ENCODE measurements at regions not wholly inside any gene's neighbourhood (a gene's known extent, or its start where the extent isn't known, plus 50 kb on each side); places are given as distances from the start of the nearest gene placed in this dataset.

DNA sequence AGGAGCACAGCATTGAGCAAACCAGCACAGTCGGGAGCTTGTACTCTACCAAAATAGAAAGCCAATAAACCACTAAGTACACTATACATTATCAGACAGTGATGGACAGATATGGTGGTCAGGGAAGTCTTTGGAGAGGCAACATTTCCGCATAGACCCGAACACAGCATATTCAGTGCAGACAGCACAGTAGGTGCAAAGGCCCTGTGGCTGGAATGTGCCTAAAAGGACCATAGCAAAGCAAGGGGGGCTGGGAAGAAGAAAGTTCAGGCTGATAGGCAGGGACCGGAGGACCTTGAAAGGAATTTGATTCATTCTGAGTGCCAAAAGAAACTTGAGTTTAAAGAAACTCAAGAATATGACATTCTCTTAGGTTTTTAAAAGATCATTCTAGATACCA is 92.0 kb upstream of the GALNT2 start:
- no peak overlapping the region for H3K4me3 ChIP-seq (ENCODE audit: low read depth, low read length)
- TF ChIP-seq ZNF76 (tag by site-specific recombination; IDR thresholded peaks at IDR 0.05; ENCODE audit: borderline replicate concordance, low read depth) (no peak), HOXC10 (CRISPR knock-in tag; IDR thresholded peaks at IDR 0.05) (no peak), ZNF19 (tag by site-specific recombination; IDR thresholded peaks at IDR 0.05; ENCODE audit: low read depth) (no peak), ZNF830 (tag by site-specific recombination; IDR thresholded peaks at IDR 0.05; ENCODE audit: low read depth) (no peak), ZNF350 (tag by site-specific recombination; IDR thresholded peaks at IDR 0.05) (no peak), ZNF623 (tag by site-specific recombination; IDR thresholded peaks at IDR 0.05) (peak; percentile 72)
- TF ChIP-seq, protein P1, sequence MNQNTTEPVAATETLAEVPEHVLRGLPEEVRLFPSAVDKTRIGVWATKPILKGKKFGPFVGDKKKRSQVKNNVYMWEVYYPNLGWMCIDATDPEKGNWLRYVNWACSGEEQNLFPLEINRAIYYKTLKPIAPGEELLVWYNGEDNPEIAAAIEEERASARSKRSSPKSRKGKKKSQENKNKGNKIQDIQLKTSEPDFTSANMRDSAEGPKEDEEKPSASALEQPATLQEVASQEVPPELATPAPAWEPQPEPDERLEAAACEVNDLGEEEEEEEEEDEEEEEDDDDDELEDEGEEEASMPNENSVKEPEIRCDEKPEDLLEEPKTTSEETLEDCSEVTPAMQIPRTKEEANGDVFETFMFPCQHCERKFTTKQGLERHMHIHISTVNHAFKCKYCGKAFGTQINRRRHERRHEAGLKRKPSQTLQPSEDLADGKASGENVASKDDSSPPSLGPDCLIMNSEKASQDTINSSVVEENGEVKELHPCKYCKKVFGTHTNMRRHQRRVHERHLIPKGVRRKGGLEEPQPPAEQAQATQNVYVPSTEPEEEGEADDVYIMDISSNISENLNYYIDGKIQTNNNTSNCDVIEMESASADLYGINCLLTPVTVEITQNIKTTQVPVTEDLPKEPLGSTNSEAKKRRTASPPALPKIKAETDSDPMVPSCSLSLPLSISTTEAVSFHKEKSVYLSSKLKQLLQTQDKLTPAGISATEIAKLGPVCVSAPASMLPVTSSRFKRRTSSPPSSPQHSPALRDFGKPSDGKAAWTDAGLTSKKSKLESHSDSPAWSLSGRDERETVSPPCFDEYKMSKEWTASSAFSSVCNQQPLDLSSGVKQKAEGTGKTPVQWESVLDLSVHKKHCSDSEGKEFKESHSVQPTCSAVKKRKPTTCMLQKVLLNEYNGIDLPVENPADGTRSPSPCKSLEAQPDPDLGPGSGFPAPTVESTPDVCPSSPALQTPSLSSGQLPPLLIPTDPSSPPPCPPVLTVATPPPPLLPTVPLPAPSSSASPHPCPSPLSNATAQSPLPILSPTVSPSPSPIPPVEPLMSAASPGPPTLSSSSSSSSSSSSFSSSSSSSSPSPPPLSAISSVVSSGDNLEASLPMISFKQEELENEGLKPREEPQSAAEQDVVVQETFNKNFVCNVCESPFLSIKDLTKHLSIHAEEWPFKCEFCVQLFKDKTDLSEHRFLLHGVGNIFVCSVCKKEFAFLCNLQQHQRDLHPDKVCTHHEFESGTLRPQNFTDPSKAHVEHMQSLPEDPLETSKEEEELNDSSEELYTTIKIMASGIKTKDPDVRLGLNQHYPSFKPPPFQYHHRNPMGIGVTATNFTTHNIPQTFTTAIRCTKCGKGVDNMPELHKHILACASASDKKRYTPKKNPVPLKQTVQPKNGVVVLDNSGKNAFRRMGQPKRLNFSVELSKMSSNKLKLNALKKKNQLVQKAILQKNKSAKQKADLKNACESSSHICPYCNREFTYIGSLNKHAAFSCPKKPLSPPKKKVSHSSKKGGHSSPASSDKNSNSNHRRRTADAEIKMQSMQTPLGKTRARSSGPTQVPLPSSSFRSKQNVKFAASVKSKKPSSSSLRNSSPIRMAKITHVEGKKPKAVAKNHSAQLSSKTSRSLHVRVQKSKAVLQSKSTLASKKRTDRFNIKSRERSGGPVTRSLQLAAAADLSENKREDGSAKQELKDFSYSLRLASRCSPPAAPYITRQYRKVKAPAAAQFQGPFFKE (tag by site-specific recombination; IDR thresholded peaks at IDR 0.05; ENCODE audit: borderline replicate concordance), result no peak
- TF ChIP-seq, protein P2, sequence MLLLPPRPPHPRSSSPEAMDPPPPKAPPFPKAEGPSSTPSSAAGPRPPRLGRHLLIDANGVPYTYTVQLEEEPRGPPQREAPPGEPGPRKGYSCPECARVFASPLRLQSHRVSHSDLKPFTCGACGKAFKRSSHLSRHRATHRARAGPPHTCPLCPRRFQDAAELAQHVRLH (tag by site-specific recombination; IDR thresholded peaks at IDR 0.05), result no peak
- no peaks in the 10 kb centered on the region for H3K4me1 ChIP-seq (ENCODE audit: control insufficient read depth, insufficient read depth, low read length)
- H3K27ac ChIP-seq (ENCODE audit: extremely low read depth, low read depth, low read length), result no peak overlapping the region
- ChIA-PET POLR2A (no interaction called here), CTCF (interaction anchor here (0.7 to 2.0 kb wide), 3 partner anchors 9 to 120 kb away, joined by 3 to 5 read pairs (median 4); no protein-coding TSS in a partner anchor)
- H3K9me3 ChIP-seq (ENCODE audit: control insufficient read depth, insufficient read depth, low read depth, low read length), result no peaks in the 10 kb centered on the region
- no peaks in the 10 kb centered on the region for H3K36me3 ChIP-seq (ENCODE audit: control insufficient read depth in 2 of 2, insufficient read depth in 1 of 2, low read length in 2 of 2)

DNA sequence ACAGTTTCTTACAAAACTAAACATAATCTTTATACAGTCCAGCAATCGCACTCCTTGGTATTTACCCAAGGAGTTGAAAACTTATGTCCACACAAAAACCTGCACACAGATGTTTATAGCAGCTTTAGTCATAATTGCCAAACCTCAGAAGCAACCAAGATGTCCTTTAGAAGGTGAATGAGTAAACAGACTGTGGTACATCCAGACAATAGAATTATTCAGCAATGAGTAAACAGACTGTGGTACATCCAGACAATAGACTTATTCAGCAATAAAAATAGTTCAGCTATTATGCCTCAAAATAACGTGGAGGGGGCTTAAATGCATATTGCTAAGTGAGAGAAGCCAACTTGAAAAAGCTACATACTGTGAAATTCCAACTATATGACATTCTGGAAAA is 87.0 kb upstream of the GALNT2 start:
- Histone ChIP-seq H3K36me3 (ENCODE audit: control insufficient read depth in 2 of 2, insufficient read depth in 1 of 2, low read length in 2 of 2) (no peaks in the 10 kb centered on the region), H3K27ac (ENCODE audit: extremely low read depth, low read depth, low read length) (no peak overlapping the region), H3K4me3 (ENCODE audit: low read depth, low read length) (no peak overlapping the region), H3K4me1 (ENCODE audit: control insufficient read depth, insufficient read depth, low read length) (no peaks in the 10 kb centered on the region), H3K9me3 (ENCODE audit: control insufficient read depth, insufficient read depth, low read depth, low read length) (no peaks in the 10 kb centered on the region)
- CTCF ChIA-PET, result interaction anchor here (0.7 to 1.1 kb wide), 2 partner anchors 242 to 556 kb away, joined by 3 read pairs; no protein-coding TSS in a partner anchor
- TF ChIP-seq ZNF266 (tag by site-specific recombination; IDR thresholded peaks at IDR 0.05; ENCODE audit: low read depth) (no peak), ZNF555 (tag by site-specific recombination; conservative IDR thresholded peaks at IDR 0.05) (no peak), REPIN1 (tag by site-specific recombination; IDR thresholded peaks at IDR 0.05; ENCODE audit: low read depth) (no peak), KLF16 (tag by site-specific recombination; IDR thresholded peaks at IDR 0.05) (no peak), ZNF677 (tag by site-specific recombination; IDR thresholded peaks at IDR 0.05) (no peak), ZNF654 (tag by site-specific recombination; IDR thresholded peaks at IDR 0.05; ENCODE audit: low read depth) (no peak), HOXA7 (CRISPR knock-in tag; IDR thresholded peaks at IDR 0.05; ENCODE audit: borderline replicate concordance) (no peak), ZNF174 (tag by site-specific recombination; IDR thresholded peaks at IDR 0.05) (no peak), ZNF707 (tag by site-specific recombination; IDR thresholded peaks at IDR 0.05) (no peak), ZNF324 (tag by site-specific recombination; IDR thresholded peaks at IDR 0.05) (no peak)
- TF ChIP-seq, protein P3, sequence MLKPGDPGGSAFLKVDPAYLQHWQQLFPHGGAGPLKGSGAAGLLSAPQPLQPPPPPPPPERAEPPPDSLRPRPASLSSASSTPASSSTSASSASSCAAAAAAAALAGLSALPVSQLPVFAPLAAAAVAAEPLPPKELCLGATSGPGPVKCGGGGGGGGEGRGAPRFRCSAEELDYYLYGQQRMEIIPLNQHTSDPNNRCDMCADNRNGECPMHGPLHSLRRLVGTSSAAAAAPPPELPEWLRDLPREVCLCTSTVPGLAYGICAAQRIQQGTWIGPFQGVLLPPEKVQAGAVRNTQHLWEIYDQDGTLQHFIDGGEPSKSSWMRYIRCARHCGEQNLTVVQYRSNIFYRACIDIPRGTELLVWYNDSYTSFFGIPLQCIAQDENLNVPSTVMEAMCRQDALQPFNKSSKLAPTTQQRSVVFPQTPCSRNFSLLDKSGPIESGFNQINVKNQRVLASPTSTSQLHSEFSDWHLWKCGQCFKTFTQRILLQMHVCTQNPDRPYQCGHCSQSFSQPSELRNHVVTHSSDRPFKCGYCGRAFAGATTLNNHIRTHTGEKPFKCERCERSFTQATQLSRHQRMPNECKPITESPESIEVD (tag by site-specific recombination; IDR thresholded peaks at IDR 0.05), result no peak
- TF ChIP-seq, protein P4, sequence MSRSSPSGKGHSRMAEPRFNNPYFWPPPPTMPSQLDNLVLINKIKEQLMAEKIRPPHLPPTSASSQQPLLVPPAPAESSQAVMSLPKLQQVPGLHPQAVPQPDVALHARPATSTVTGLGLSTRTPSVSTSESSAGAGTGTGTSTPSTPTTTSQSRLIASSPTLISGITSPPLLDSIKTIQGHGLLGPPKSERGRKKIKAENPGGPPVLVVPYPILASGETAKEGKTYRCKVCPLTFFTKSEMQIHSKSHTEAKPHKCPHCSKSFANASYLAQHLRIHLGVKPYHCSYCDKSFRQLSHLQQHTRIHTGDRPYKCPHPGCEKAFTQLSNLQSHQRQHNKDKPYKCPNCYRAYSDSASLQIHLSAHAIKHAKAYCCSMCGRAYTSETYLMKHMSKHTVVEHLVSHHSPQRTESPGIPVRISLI (tag by site-specific recombination; IDR thresholded peaks at IDR 0.05), result no peak
- POLR2A ChIA-PET, result no interaction called here

All from HEK293 (cell line).